HEK293 (cell line): ENCODE measurements at regions not wholly inside any gene's neighbourhood (a gene's known extent, or its start where the extent isn't known, plus 50 kb on each side); places are given as distances from the start of the nearest gene placed in this dataset.

Experiments
- CTCF ChIA-PET: fragments of 350-600 bp; formaldehyde crosslinking; extraction: SDS; loops from one replicate; lab custom pipeline; 2021; ENCODE audit warnings: antibody characterized with exemption; lab: Yijun Ruan, JAX
- POLR2A ChIA-PET: fragments of 300-600 bp; formaldehyde crosslinking; extraction: SDS; loops from one replicate; lab custom pipeline; 2020; ENCODE audit warnings: antibody characterized with exemption, inconsistent platforms; lab: Yijun Ruan, JAX
- H3K27ac ChIP-seq: fragments of 200-500 bp; sonication (Bioruptor generic); 2 replicates; pipeline ENCODE4 v1.5.1; 2014; ENCODE audit warnings: low read depth, low read length, control low read depth, inconsistent platforms; ENCODE audit errors: extremely low read depth
- H3K36me3 ChIP-seq, 2 experiments: fragments of 200-500 bp in 1 of 2; sonication (Bioruptor generic) in 1 of 2; 1 replicate in 1 of 2; 2 replicates in 1 of 2; pipeline ENCODE4 v1.5.1; 2014 to 2017; ENCODE audit warnings: inconsistent platforms in 2 of 2, low read length in 2 of 2; ENCODE audit not compliant: control insufficient read depth in 2 of 2, insufficient read depth in 1 of 2
- H3K4me1 ChIP-seq: fragments of 200-500 bp; sonication (Bioruptor generic); 2 replicates; pipeline ENCODE4 v1.5.1; 2014; ENCODE audit warnings: mild to moderate bottlenecking, low read length, inconsistent platforms; ENCODE audit not compliant: control insufficient read depth, insufficient read depth
- H3K4me3 ChIP-seq: 2 replicates; pipeline ENCODE4 v1.5.1; 2011; ENCODE audit warnings: low read depth, mild to moderate bottlenecking, control low read depth, low read length, moderate library complexity
- H3K9me3 ChIP-seq: fragments of 200-500 bp; sonication (Bioruptor generic); 2 replicates; pipeline ENCODE4 v1.5.1; 2014; ENCODE audit warnings: low read depth, low read length, inconsistent platforms; ENCODE audit not compliant: control insufficient read depth, insufficient read depth
- GLI4 ChIP-seq: fragments of 450-650 bp; formaldehyde crosslinking; IDR thresholded peaks from 2 replicates; pipeline ENCODE4 v1.5.1; 2016; ENCODE audit warnings: missing biosample characterization, missing genetic modification characterization
- INSM2 ChIP-seq: fragments of 450-650 bp; formaldehyde crosslinking; IDR thresholded peaks from 2 replicates; pipeline ENCODE4 v1.5.1; 2016; ENCODE audit warnings: missing biosample characterization, missing genetic modification characterization
- KLF10 ChIP-seq: fragments of 450-650 bp; IDR thresholded peaks from 2 replicates; pipeline ENCODE4 v1.5.1; 2018; ENCODE audit warnings: missing biosample characterization, mild to moderate bottlenecking, missing genetic modification characterization
- PRDM2 ChIP-seq: fragments of 450-650 bp; formaldehyde crosslinking; IDR thresholded peaks from 2 replicates; pipeline ENCODE4 v1.5.1; 2016; ENCODE audit warnings: missing biosample characterization, missing genetic modification characterization, borderline replicate concordance
- SP2 ChIP-seq: fragments of 450-650 bp; formaldehyde crosslinking; IDR thresholded peaks from 2 replicates; pipeline ENCODE4 v1.5.1; 2016; ENCODE audit warnings: missing biosample characterization, missing genetic modification characterization
- YY1 ChIP-seq: fragments of 450-650 bp; formaldehyde crosslinking; IDR thresholded peaks from 2 replicates; pipeline ENCODE4 v1.5.1; 2018; ENCODE audit warnings: missing biosample characterization, missing genetic modification characterization
- ZFHX2 ChIP-seq: fragments of 450-650 bp; formaldehyde crosslinking; conservative IDR thresholded peaks from 2 replicates; pipeline ENCODE4 v1.5.1; 2016; ENCODE audit warnings: missing biosample characterization, missing genetic modification characterization
- ZFP3 ChIP-seq: fragments of 450-650 bp; formaldehyde crosslinking; IDR thresholded peaks from 2 replicates; pipeline ENCODE4 v1.5.1; 2016; ENCODE audit warnings: low read depth, missing biosample characterization, missing genetic modification characterization
- ZNF140 ChIP-seq: fragments of 450-650 bp; formaldehyde crosslinking; IDR thresholded peaks from 2 replicates; pipeline ENCODE4 v1.5.1; 2016; ENCODE audit warnings: missing biosample characterization, missing genetic modification characterization
- ZNF16 ChIP-seq: fragments of 450-650 bp; formaldehyde crosslinking; IDR thresholded peaks from 2 replicates; pipeline ENCODE4 v1.5.1; 2016; ENCODE audit warnings: low read depth, missing biosample characterization, missing genetic modification characterization
- ZNF19 ChIP-seq: fragments of 450-650 bp; formaldehyde crosslinking; IDR thresholded peaks from 2 replicates; pipeline ENCODE4; 2016; ENCODE audit warnings: missing biosample characterization, missing genetic modification characterization, low read depth
- ZNF341 ChIP-seq: fragments of 450-650 bp; formaldehyde crosslinking; IDR thresholded peaks from 2 replicates; pipeline ENCODE4; 2016; ENCODE audit warnings: low read depth, missing biosample characterization, missing genetic modification characterization
- ZNF394 ChIP-seq: fragments of 450-650 bp; formaldehyde crosslinking; IDR thresholded peaks from 2 replicates; pipeline ENCODE4 v1.5.1; 2016; ENCODE audit warnings: missing biosample characterization, missing genetic modification characterization, mild to moderate bottlenecking, moderate library complexity, borderline replicate concordance
- ZNF521 ChIP-seq: fragments of 450-650 bp; formaldehyde crosslinking; IDR thresholded peaks from 2 replicates; pipeline ENCODE4 v1.5.1; 2017; ENCODE audit warnings: missing biosample characterization, mild to moderate bottlenecking, missing genetic modification characterization
- ZNF560 ChIP-seq: fragments of 450-650 bp; formaldehyde crosslinking; IDR thresholded peaks from 2 replicates; pipeline ENCODE4 v1.5.1; 2017; ENCODE audit warnings: missing biosample characterization, missing genetic modification characterization, borderline replicate concordance
- ZNF585B ChIP-seq: fragments of 450-650 bp; formaldehyde crosslinking; IDR thresholded peaks from 2 replicates; pipeline ENCODE4 v1.5.1; 2016; ENCODE audit warnings: missing biosample characterization, missing genetic modification characterization
- ZNF596 ChIP-seq: fragments of 450-650 bp; IDR thresholded peaks from 2 replicates; pipeline ENCODE4 v1.5.0; 2018; ENCODE audit warnings: missing biosample characterization, mild to moderate bottlenecking, missing genetic modification characterization, moderate library complexity
- ZNF621 ChIP-seq: fragments of 450-650 bp; formaldehyde crosslinking; IDR thresholded peaks from 2 replicates; pipeline ENCODE4 v1.5.1; 2017; ENCODE audit warnings: missing biosample characterization, missing genetic modification characterization
- ZNF629 ChIP-seq: fragments of 450-650 bp; formaldehyde crosslinking; IDR thresholded peaks from 2 replicates; pipeline ENCODE4 v1.5.1; 2017; ENCODE audit warnings: missing biosample characterization, missing genetic modification characterization
- ZSCAN4 ChIP-seq: fragments of 450-650 bp; formaldehyde crosslinking; IDR thresholded peaks from 2 replicates; pipeline ENCODE4 v1.5.1; 2017; ENCODE audit warnings: missing biosample characterization, missing genetic modification characterization
- TF ChIP-seq, protein P1 (sequence below): IDR thresholded peaks from 2 replicates; pipeline ENCODE4 v1.6.1; 2011; ENCODE audit warnings: mild to moderate bottlenecking, low read depth, low read length, borderline replicate concordance
- TF ChIP-seq, protein P2 (sequence below): fragments of 450-650 bp; formaldehyde crosslinking; IDR thresholded peaks from 2 replicates; pipeline ENCODE4 v1.5.1; 2016; ENCODE audit warnings: missing biosample characterization, missing genetic modification characterization

DNA sequence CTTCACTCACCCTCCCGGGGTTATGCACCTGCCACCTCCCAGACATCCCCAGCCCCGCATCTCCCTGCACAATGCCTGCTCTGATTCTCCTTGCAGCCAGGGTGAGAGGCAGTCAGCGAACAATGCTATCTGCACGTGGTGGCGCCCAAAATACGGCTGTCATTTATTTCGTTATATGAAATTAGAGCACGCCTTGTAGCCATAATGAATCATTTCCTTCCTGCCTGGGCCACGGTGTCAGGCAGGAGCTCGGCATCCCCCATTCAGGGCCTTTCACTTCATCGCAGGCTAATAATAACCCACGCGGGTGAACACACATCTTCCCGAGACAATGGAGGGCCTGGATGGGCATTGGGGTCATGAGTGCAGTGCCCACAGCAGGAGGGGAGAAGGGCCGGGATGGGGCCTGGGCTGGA is 143.8 kb upstream of the ZNF507 start:
- H3K4me1 ChIP-seq: no peaks in the 10 kb centered on the region
- no peaks in the 10 kb centered on the region; a peak in 1 of 3 replicates for H3K36me3 ChIP-seq
- TF ChIP-seq ZNF394 (tag by site-specific recombination): no peak
- TF ChIP-seq, protein P1, sequence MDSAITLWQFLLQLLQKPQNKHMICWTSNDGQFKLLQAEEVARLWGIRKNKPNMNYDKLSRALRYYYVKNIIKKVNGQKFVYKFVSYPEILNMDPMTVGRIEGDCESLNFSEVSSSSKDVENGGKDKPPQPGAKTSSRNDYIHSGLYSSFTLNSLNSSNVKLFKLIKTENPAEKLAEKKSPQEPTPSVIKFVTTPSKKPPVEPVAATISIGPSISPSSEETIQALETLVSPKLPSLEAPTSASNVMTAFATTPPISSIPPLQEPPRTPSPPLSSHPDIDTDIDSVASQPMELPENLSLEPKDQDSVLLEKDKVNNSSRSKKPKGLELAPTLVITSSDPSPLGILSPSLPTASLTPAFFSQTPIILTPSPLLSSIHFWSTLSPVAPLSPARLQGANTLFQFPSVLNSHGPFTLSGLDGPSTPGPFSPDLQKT: no peak
- no peak for TF ChIP-seq SP2
- H3K4me3 ChIP-seq: no peak overlapping the region
- CTCF ChIA-PET: interaction anchor here (2.4 kb wide), 1 partner anchor 23 kb away, joined by 13 read pairs; no protein-coding TSS in a partner anchor
- no peak overlapping the region for H3K27ac ChIP-seq
- POLR2A ChIA-PET: no interaction called here
- no peaks in the 10 kb centered on the region for H3K9me3 ChIP-seq

GRCh38 chr19:32202244-32202643 is 143.2 kb upstream of the ZNF507 start:
- CTCF ChIA-PET: interaction anchor here (0.6 to 1.2 kb wide), 2 partner anchors 22 to 654 kb away, joined by 3 to 4 read pairs; no protein-coding TSS in a partner anchor

More at GRCh38 chr19:32202244-32202643, 143.2 kb upstream of the ZNF507 start:
- no peak overlapping the region for H3K27ac ChIP-seq
- TF ChIP-seq PRDM2: no peak
- TF ChIP-seq, protein P2, sequence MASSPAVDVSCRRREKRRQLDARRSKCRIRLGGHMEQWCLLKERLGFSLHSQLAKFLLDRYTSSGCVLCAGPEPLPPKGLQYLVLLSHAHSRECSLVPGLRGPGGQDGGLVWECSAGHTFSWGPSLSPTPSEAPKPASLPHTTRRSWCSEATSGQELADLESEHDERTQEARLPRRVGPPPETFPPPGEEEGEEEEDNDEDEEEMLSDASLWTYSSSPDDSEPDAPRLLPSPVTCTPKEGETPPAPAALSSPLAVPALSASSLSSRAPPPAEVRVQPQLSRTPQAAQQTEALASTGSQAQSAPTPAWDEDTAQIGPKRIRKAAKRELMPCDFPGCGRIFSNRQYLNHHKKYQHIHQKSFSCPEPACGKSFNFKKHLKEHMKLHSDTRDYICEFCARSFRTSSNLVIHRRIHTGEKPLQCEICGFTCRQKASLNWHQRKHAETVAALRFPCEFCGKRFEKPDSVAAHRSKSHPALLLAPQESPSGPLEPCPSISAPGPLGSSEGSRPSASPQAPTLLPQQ: no peak
- no peak for TF ChIP-seq ZNF560 (tag by site-specific recombination)
- no peak for TF ChIP-seq ZNF621 (tag by site-specific recombination)
- no peak for TF ChIP-seq ZNF16 (tag by site-specific recombination)
- TF ChIP-seq ZNF521 (tag by site-specific recombination): no peak
- TF ChIP-seq YY1 (tag by site-specific recombination): no peak
- no peak for TF ChIP-seq KLF10 (tag by site-specific recombination)
- TF ChIP-seq ZFP3 (tag by site-specific recombination): no peak
- no peak for TF ChIP-seq ZNF596 (tag by site-specific recombination)
- TF ChIP-seq ZNF585B (tag by site-specific recombination): no peak
- no peak for TF ChIP-seq ZSCAN4 (tag by site-specific recombination)
- TF ChIP-seq ZNF19 (tag by site-specific recombination): no peak
- no peak for TF ChIP-seq ZFHX2 (tag by site-specific recombination)
- TF ChIP-seq ZNF341 (tag by site-specific recombination): no peak
- TF ChIP-seq INSM2 (tag by site-specific recombination): no peak
- TF ChIP-seq ZNF140 (tag by site-specific recombination): no peak
- no peak for TF ChIP-seq ZNF629 (tag by site-specific recombination)
- TF ChIP-seq GLI4 (tag by site-specific recombination): no peak
- H3K9me3 ChIP-seq: no peaks in the 10 kb centered on the region
- H3K36me3 ChIP-seq: no peaks in the 10 kb centered on the region; a peak in 1 of 3 replicates
- POLR2A ChIA-PET: no interaction called here
- H3K4me1 ChIP-seq: no peaks in the 10 kb centered on the region
- H3K4me3 ChIP-seq: no peak overlapping the region
